GM21367 (cell line): ENCODE measurements at regions not wholly inside any gene's neighbourhood (a gene's known extent, or its start where the extent isn't known, plus 50 kb on each side); places are given as distances from the start of the nearest gene placed in this dataset.
"Not testable (repeated sequence)": the region's sequence is repeated elsewhere in the genome, so short reads cannot be mapped to it uniquely, and the experiment has no call there.

Source experiments
- ATAC-seq: cut with Tn5 transposase; IDR thresholded peaks from one replicate; pipeline ENCODE4 v1.9.1; 2021; ENCODE audit not compliant: unreplicated experiment

DNA sequence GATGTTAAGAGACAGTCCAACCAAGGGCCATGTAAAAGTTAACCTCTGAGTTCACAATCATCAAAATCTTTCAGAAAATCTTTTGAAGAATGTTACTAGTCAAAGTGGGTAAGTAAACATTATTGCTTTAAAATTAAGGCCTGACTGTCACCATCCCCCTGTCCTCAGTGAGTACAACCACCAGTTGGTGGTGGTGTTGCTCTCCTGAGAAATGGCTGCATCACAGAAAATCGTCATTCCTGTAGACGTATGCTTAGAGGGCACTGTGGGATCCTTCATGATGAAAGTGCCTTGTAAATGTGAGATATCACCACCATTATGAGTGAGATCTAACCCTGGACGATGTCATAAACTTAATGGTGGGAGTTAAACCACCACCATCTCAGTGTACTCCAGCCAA is 451.2 kb downstream of the RPS29 start:
- ATAC-seq: no peak

GRCh38 chr14:49121246-49121645 is 464.9 kb downstream of the RPS29 start:
- no peak for ATAC-seq

GRCh38 chr14:49114161-49114893 is 471.9 kb downstream of the RPS29 start:
- ATAC-seq: no peak

DNA sequence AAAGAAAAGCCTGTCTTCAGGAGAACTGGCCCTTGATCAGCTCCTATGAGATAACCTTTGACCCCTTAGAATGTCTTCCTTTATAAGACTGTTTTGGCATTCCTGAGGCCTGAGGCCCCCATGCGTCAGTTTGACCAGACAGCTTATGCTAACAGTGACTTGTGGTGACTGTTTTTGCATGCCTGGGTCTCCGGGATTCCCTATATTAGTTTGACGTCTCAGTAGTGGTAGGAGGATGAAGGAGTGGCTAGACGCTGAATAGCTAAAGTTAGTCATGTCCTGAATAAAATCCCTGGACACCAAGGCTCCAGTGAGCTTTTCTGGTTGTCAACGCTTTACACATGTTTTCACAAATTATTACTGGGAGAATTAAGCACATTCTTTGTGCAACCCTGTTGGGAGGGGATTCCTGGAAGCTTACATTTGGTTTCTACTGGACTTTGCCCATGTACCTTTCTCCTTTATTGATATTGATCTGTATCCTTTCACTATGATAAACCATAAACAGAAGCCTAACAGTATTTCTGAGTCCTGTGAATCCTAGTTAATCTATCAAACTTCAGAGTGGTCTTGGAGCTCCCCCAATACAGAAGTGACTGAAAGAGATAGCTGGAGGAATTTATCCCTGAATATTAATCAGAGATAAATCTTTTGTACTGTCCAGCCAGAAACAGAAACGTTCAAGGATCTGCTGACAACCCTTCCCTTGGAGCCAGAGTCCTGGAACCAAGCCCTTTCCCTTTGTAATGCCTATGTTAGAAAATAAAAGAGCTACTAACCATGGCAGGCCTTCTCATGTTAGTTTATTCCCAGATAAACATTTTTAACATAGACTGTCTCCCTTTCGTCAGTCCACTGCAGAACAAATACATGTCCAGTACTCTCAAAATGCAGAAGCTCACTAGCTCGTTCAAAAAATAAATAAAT is 479.2 kb downstream of the RPS29 start:
- ATAC-seq: no peak

DNA sequence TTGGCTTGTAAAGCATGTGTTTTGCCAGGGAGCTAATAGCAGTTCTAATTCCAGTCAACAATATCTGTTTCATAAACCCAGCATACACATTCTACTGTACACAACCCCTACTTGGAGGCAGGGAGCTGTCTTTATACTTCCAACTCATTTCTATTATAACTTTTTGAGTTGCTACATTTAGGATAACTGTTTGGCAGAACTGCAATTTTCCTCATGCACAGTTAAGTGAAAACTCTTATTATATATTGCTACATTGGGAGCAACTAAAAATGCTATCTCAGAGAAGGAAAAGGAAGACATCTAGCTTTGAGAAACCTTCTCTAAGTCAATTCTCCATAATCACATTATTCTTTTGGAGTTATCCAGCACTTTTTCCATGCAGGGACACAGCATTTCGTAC is 480.2 kb downstream of the RPS29 start:
- no peak for ATAC-seq

DNA sequence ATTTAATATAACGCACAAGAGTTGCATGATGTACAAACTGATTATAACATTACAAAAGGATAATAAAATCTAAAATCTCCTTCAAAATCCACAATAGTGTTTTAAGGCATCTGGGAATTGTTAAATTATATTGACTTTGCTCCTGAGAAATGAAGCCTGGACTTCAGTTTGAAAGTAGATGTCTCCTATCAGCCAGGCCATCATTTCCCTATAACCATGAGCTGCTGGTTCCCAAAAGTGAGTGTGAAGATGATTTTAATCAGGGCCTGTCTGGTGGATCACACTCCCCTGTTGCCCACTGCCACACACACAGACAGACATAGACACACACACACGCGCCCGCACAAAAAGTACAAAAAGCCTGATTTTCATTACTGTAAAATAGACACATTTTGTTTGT is 480.7 kb downstream of the RPS29 start:
- ATAC-seq: no peak

GRCh38 chr14:49092345-49092744 is 493.8 kb downstream of the RPS29 start:
- no peak for ATAC-seq

DNA sequence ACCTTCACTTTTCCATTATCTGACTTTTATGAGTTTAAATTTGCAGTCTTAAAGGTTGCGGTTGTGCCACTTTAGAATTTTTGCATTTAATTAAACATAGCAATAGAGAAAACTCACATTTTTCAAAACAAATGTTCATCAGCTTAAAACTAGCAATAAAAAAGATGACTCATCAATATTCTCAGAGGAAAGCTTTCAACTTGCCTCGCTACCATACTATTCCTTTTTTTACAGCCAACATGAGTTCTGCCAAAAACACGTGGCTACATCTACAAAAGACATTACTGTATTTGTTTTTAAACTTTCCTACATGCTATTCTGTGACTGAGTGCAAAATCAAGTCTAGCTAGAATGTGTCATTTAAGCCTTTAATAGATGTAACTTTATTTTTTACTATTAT is 497.1 kb downstream of the RPS29 start:
- no peak for ATAC-seq

GRCh38 chr14:49073292-49073691 is 512.9 kb downstream of the RPS29 start:
- not testable (repeated sequence) for ATAC-seq

GRCh38 chr14:49058511-49058910 is 527.7 kb downstream of the RPS29 start:
- no peak for ATAC-seq

DNA sequence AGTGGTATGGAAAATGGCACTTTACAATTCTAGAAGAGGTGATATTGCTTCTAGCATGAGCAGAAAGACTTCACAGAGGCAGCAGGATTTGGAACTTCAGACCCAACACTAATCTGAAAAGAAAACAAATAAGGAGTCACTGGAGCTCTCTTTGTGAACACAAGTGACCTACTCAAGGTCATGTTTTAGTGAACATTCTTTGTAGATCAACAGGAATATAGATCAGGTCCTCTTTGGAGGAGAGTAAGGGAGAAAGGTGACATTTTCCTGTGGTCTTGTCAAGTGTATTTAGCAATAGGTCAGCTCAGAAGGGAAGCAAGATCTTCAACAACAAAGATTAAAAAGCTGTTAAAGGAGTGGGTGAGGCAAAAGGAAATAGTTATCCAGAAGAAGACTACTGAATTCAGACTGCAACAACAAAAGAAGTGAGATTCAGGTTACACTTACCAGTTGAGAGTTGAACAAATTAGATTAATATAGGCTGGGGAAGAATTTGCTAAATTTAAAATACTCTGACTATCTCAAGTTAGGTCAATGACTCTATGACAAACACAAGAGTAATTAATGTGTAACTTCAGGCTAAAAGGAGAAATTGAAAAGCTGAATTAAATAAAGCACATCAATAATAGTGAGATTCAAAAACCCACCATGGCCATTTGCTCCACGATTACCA is 528.2 kb downstream of the RPS29 start:
- no peak for ATAC-seq

GRCh38 chr14:49056021-49056420 is 530.2 kb downstream of the RPS29 start:
- no peak for ATAC-seq

- no peak for ATAC-seq
Measured at GRCh38 chr14:49052521-49052920, 533.7 kb downstream of the RPS29 start.

DNA sequence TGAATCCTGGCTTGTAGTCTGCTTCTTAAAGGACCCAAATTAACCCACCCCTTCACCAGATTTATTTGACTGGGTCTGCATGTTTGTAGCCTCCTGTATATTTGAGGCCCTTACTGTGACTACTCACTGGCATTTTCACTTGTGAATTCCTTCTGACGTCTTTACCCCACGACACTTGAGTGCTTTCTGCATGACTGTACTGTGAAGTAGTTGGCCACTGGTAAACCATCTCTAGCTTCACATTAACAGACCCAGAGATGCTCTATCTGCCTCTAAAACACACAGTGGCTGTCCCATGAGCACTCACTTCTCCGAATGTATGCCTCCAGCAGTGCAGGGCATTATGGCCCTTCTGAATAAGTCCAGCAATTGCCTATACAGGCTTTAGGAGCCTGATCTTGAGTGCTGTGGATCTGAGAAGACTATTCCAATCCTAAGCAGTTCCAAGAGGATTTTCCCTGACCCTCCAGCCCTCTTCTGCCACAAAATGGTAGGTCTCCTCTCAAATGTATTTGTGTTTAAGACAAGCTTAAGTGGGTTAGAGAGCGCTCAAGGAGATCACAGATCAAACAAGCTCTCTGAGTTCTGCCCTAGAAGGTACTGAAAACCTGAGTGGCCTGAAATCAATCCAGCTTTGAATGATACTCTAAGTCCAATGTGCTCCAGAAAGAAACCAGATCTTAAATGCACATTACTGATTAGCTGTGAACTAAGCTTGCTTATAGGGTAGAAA is 534.7 kb downstream of the RPS29 start:
- no peak for ATAC-seq

DNA sequence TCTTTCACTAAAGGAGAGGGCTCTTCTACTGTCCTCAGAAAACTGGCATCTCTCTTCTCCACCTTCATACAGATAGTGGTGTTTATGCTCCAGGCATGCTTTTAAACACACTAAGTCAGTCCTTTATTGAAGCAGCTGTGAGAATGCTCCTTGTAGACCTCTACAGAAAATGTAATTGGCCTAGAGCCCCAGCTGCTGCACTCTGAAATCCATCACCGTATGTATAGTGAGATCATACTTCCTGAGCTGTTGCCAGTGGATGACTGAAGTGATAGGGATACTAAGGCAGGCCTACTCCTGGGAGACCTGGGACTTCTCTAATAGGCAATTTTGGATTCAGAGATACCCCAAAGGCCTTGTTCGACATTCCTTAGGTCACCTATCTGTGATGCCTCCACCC is 535.4 kb downstream of the RPS29 start:
- no peak for ATAC-seq

- no peak for ATAC-seq
Measured at GRCh38 chr14:49049711-49050110, 536.5 kb downstream of the RPS29 start.

- ATAC-seq: no peak
Measured at GRCh38 chr14:49044981-49045380, 541.2 kb downstream of the RPS29 start.

GRCh38 chr14:49036984-49037516 is 549.1 kb downstream of the RPS29 start:
- ATAC-seq: no peak

DNA sequence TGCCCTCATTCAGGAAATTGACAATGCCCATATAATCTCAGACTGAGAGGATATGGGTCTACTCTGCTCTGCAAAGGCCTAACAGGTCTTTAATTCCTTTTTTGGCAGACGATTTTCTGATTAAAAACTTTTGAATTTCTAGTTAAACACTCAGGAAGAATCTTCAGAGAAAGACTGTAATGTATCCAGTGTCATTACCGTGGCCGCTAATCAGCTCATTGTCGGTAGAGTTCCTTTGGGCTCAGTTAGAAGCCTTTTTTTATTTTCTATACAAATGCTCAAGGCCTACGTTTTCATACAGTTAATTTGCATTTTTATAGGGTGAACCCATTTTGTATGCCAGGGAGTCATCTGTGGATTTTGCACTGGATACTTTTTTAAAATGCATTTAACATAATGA is 549.9 kb downstream of the RPS29 start:
- no peak for ATAC-seq

DNA sequence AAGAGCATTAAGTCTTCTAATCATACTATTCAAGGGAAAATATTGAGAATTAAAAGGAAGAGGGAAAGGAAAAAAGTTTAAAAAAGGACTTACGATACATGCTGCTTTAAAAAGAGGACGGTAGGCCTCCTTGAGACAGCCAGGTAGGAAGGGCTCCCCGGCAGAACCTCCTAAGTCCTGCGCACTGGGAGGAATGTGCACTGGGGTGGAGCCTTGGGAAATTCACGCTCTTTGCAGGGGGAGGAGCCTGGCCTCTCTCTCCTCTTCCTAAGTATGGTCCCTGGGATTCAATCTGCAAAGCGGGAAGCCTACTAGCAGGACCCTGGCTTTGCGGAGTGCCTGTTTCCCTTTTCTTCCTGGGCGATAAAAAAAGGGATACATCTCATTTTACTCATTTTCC is 553.0 kb downstream of the RPS29 start:
- no peak for ATAC-seq

GRCh38 chr14:49031710-49032109 is 554.5 kb downstream of the RPS29 start:
- ATAC-seq: not testable (repeated sequence)
